Activated naive CD8-positive, alpha-beta T cell treated with anti-CD3 and anti-CD28 coated beads for 36 hours (primary cell): ENCODE measurements at regions not wholly inside any gene's neighbourhood (a gene's known extent, or its start where the extent isn't known, plus 50 kb on each side); places are given as distances from the start of the nearest gene placed in this dataset.

Experiments
- DNase-seq: peaks from one replicate; pipeline ENCODE4 v3.0.0; 2021
- H3K27ac Mint-ChIP-seq: one replicate; pipeline ENCODE4 v1.8.0; 2022; ENCODE audit warnings: mild to moderate bottlenecking, moderate library complexity, mixed read lengths
- H3K27me3 Mint-ChIP-seq: one replicate; pipeline ENCODE4 v1.8.0; 2022; ENCODE audit warnings: mild to moderate bottlenecking, mixed read lengths
- H3K36me3 Mint-ChIP-seq: one replicate; pipeline ENCODE4 v1.8.0; 2021; ENCODE audit warnings: mild to moderate bottlenecking, mixed read lengths
- H3K4me1 Mint-ChIP-seq: one replicate; pipeline ENCODE4 v1.8.0; 2021; ENCODE audit warnings: mixed read lengths
- H3K4me3 Mint-ChIP-seq: one replicate; pipeline ENCODE4 v1.8.0; 2022; ENCODE audit warnings: mild to moderate bottlenecking, moderate library complexity, mixed read lengths
- H3K9me3 Mint-ChIP-seq: one replicate; pipeline ENCODE4 v1.8.0; 2022; ENCODE audit warnings: mixed read lengths

DNA sequence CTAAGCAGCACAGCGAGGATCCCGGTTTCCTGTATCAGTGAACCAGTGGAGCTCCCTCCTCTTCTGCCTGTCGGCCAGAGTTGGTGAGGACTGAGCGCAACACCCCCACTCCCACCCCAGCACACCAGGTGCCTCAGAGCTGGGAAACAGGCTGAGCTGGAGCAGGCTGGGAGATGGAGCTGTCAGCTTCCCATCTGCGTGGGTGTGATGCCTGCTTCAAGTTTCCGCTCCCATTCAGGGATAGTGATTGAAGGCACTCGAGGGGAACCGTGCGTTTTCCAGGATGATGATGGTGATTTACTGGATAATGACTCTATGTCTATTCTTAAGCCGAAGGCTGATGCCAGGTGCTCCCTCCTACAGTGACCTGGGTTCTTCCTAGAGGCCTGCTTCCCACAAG is 144.5 kb downstream of the TMEM132E start:
- no peaks in the 10 kb centered on the region for H3K4me1 Mint-ChIP-seq
- no peak for DNase-seq
- no peaks in the 10 kb centered on the region for H3K36me3 Mint-ChIP-seq
- H3K27ac Mint-ChIP-seq = no peak overlapping the region
- H3K27me3 Mint-ChIP-seq = peaks cover 3% of the 10 kb centered on the region
- no peak overlapping the region for H3K4me3 Mint-ChIP-seq
- H3K9me3 Mint-ChIP-seq = no peaks in the 10 kb centered on the region

- no peaks in the 10 kb centered on the region for H3K4me1 Mint-ChIP-seq
- H3K4me3 Mint-ChIP-seq = no peak overlapping the region
- H3K27me3 Mint-ChIP-seq = peaks cover 3% of the 10 kb centered on the region
- DNase-seq = no peak
- H3K27ac Mint-ChIP-seq = no peak overlapping the region
- no peaks in the 10 kb centered on the region for H3K36me3 Mint-ChIP-seq
- H3K9me3 Mint-ChIP-seq = no peaks in the 10 kb centered on the region
Observed at GRCh38 chr17:34721326-34721725, 141.9 kb downstream of the TMEM132E start.

DNA sequence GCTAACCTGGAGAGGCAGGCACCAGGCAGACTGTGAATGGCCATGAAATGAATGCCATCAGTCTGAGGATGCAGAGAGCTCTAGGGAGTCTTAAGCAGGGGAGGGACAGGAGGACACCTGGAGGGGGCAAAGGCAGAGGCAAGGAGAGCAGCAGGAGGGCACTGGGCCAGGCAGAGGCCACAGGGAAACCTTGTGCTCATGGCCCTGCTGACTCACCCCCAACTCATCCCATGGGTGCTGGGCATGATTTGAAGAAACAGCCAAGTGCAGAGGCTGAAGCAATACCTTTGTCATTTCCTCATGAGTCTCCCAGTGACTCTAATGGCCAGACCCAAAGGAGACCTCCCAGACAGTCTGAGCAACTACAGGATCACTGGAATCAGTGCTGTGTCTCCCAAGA is 141.4 kb downstream of the TMEM132E start:
- Mint-ChIP-seq H3K27ac (no peak overlapping the region), H3K9me3 (no peaks in the 10 kb centered on the region), H3K27me3 (peaks cover 3% of the 10 kb centered on the region), H3K4me3 (no peak overlapping the region), H3K4me1 (no peaks in the 10 kb centered on the region), H3K36me3 (no peaks in the 10 kb centered on the region)
- DNase-seq = no peak

DNA sequence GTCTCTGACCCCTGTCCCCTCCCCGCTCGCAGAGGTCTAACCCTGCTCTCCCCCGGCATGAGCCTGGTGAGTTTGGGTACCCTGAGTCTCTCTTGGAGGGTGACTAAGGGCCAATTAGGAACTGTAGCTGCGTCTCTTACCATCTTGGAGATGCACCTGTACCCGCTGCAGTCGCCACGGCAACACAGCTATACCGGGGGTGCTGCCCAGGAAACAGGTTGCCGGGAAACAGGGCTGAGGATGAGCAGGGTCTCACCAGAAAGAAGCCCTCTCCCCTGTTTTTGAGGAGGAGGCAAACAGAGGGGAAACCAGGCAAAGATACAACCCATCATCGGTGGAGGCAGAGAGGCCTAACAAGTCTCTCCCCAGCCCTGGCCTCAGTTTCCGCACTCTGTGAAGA is 140.2 kb downstream of the TMEM132E start:
- H3K9me3 Mint-ChIP-seq = no peaks in the 10 kb centered on the region
- H3K27me3 Mint-ChIP-seq = peaks cover 3% of the 10 kb centered on the region
- no peak overlapping the region for H3K27ac Mint-ChIP-seq
- DNase-seq = no peak
- no peaks in the 10 kb centered on the region for H3K4me1 Mint-ChIP-seq
- no peak overlapping the region for H3K4me3 Mint-ChIP-seq
- H3K36me3 Mint-ChIP-seq = no peaks in the 10 kb centered on the region

DNA sequence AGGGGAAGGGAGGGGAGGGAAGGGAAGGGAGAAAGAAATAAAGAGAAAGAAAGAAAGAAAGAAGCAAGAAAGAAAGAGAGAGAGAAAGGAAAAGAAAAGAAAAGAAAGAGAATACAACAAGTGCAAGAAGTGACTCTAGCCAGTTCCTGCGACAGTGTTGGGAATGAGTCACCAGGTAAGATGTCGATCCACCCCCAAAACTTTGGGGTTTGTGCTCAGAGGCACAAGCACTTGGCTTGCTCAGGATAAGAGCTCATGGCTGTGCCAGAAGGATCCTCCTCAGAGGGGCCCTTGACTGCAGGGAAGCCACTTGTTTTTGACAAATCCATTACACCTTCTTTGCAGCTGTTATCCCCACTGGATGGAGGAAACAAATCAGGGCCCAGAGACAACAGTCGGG is 137.7 kb downstream of the TMEM132E start:
- H3K27me3 Mint-ChIP-seq = peaks cover 3% of the 10 kb centered on the region
- DNase-seq = no peak
- H3K4me3 Mint-ChIP-seq = no peak overlapping the region
- no peaks in the 10 kb centered on the region for H3K4me1 Mint-ChIP-seq
- no peaks in the 10 kb centered on the region for H3K9me3 Mint-ChIP-seq
- no peaks in the 10 kb centered on the region for H3K36me3 Mint-ChIP-seq
- no peak overlapping the region for H3K27ac Mint-ChIP-seq

DNA sequence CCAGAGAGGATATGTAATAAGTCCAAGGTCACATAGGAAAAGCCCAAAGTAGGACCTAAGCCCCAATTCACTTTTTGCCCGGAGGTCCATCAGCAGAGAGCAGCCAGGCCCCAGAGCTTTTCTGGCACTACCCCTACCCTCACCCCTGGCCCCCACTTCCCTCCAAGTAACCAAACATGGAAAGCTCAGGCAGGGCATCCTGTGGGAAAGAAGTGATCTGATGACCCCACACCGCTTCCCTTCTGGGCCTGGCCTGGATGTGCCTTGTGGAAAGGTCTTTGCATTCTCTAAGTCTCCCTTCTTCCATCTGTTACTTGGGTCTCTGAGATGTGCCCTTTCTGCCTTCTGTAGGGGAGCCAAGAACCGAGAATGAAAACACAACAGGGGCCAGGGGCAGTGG is 136.9 kb downstream of the TMEM132E start:
- H3K4me1 Mint-ChIP-seq = no peaks in the 10 kb centered on the region

GRCh38 chr17:34715504-34715903 is 136.1 kb downstream of the TMEM132E start:
- H3K27ac Mint-ChIP-seq = no peak overlapping the region
- H3K4me1 Mint-ChIP-seq = no peaks in the 10 kb centered on the region
- peaks cover 2% of the 10 kb centered on the region for H3K27me3 Mint-ChIP-seq
- no peak for DNase-seq
- H3K9me3 Mint-ChIP-seq = no peaks in the 10 kb centered on the region
- H3K4me3 Mint-ChIP-seq = no peak overlapping the region
- no peaks in the 10 kb centered on the region for H3K36me3 Mint-ChIP-seq

More for the DNA sequence above, 136.9 kb downstream of the TMEM132E start:
- no peak overlapping the region for H3K27ac Mint-ChIP-seq
- H3K36me3 Mint-ChIP-seq = no peaks in the 10 kb centered on the region
- no peaks in the 10 kb centered on the region for H3K9me3 Mint-ChIP-seq
- H3K27me3 Mint-ChIP-seq = peaks cover 3% of the 10 kb centered on the region
- H3K4me3 Mint-ChIP-seq = no peak overlapping the region
- no peak for DNase-seq

DNA sequence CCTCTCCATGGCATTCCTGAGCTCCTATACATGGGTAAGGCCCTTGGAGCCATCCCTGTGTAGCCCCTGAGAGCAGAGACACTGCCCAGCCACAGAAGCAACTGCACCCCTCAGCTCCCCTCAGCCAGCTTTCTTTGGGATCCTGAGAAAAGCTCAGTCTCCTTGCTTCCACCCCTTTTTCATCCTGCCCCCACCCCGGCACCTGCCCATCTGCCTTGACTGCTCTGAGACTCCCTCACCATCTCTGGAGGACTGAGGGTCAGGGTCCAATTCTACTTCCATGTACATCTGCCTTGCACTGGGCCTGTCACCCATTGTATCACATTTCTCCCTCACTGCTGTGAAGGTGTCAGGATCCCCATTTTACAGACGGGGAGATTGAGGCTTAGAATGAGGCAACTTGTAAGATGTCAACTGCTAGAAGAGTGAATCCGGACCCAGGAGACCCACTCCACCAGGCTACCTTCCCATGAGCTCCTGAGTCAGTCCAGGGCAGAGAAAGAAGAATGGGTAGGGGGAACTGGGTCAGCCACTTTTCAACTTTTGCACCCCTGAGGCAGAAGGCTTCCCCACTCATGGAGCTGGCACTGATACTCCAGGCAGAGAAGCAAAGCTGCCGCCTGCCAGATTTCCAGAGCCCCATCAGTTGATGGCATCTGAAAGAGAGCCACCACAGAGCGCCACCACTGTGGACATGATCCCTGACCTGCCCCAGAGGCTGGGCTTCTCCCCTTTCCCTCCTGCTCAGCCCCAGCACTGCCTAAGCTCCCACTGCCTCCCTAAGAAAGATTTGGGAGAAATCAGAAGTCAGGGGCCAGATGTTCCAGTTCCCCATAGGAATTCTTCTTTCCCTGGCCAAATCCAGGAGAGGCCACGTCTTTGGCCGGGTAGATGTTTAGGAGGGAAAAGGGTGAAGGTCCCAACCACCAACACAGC is 135.4 kb downstream of the TMEM132E start:
- Mint-ChIP-seq H3K27ac (no peak overlapping the region), H3K9me3 (no peaks in the 10 kb centered on the region), H3K4me3 (no peak overlapping the region), H3K4me1 (no peaks in the 10 kb centered on the region), H3K27me3 (no peaks in the 10 kb centered on the region), H3K36me3 (no peaks in the 10 kb centered on the region)
- no peak for DNase-seq

DNA sequence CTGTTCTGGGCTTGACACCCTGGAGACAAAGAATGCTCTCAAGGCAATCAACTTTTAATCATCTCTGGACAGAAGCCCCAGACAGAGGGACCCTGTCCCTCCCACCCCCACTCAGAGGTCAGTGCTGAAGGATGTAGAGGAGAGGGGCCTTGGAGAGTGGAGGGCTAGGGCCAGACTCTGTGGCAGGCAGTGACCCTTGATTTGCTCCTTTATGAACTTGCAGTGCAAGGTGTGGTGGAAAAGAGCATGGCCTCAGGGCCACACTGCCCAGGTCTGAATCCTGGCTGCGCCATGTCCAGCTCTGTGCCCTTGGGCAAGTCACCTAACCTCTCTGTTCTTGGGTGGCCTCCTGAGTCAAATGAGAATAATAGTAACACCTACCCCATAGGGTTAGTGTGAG is 134.3 kb downstream of the TMEM132E start:
- Mint-ChIP-seq H3K36me3 (no peaks in the 10 kb centered on the region), H3K27ac (no peak overlapping the region), H3K4me1 (no peaks in the 10 kb centered on the region), H3K9me3 (no peaks in the 10 kb centered on the region), H3K4me3 (no peak overlapping the region), H3K27me3 (no peaks in the 10 kb centered on the region)
- no peak for DNase-seq

- H3K4me3 Mint-ChIP-seq = no peak overlapping the region
- no peak overlapping the region for H3K27ac Mint-ChIP-seq
- H3K27me3 Mint-ChIP-seq = peaks cover 2% of the 10 kb centered on the region
Observed at GRCh38 chr17:34712481-34713195, 133.3 kb downstream of the TMEM132E start.

GRCh38 chr17:34711646-34712045 is 132.3 kb downstream of the TMEM132E start:
- Mint-ChIP-seq H3K4me1 (no peaks in the 10 kb centered on the region), H3K27me3 (peaks cover 7% of the 10 kb centered on the region), H3K36me3 (no peaks in the 10 kb centered on the region), H3K27ac (no peak overlapping the region), H3K9me3 (no peaks in the 10 kb centered on the region), H3K4me3 (no peak overlapping the region)
- DNase-seq = no peak

More at GRCh38 chr17:34712481-34713195, 133.3 kb downstream of the TMEM132E start:
- H3K9me3 Mint-ChIP-seq = no peaks in the 10 kb centered on the region
- H3K4me1 Mint-ChIP-seq = no peaks in the 10 kb centered on the region
- no peaks in the 10 kb centered on the region for H3K36me3 Mint-ChIP-seq
- no peak for DNase-seq

DNA sequence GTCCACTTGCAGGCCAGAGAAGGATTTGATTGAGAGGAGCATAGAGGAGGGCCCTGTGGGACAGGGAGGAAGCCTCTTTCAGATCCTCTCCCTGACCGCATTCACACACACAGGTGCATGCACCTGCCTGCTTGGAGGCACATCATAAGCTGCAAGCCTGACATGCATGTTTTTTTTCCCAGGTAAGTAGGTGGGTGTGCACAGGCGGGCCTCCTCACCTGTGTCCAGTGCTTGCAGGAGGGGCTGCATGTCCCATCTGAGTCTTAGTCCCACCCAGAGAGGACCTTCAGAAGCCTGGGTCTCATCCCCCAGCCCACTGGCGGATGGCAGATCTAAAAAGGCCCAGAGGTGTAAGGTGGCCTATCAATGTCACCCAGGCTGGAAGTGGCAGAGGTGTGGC is 130.8 kb downstream of the TMEM132E start:
- no peak overlapping the region for H3K27ac Mint-ChIP-seq
- no peak for DNase-seq
- peaks cover 17% of the 10 kb centered on the region for H3K27me3 Mint-ChIP-seq
- no peaks in the 10 kb centered on the region for H3K4me1 Mint-ChIP-seq
- H3K36me3 Mint-ChIP-seq = no peaks in the 10 kb centered on the region
- no peaks in the 10 kb centered on the region for H3K9me3 Mint-ChIP-seq
- no peak overlapping the region for H3K4me3 Mint-ChIP-seq

GRCh38 chr17:34709158-34709754 is 129.9 kb downstream of the TMEM132E start:
- H3K27ac Mint-ChIP-seq = no peak overlapping the region
- H3K27me3 Mint-ChIP-seq = peaks cover 27% of the 10 kb centered on the region
- no peak for DNase-seq
- no peaks in the 10 kb centered on the region for H3K36me3 Mint-ChIP-seq
- H3K4me3 Mint-ChIP-seq = no peak overlapping the region
- no peaks in the 10 kb centered on the region for H3K4me1 Mint-ChIP-seq
- H3K9me3 Mint-ChIP-seq = no peaks in the 10 kb centered on the region

DNA sequence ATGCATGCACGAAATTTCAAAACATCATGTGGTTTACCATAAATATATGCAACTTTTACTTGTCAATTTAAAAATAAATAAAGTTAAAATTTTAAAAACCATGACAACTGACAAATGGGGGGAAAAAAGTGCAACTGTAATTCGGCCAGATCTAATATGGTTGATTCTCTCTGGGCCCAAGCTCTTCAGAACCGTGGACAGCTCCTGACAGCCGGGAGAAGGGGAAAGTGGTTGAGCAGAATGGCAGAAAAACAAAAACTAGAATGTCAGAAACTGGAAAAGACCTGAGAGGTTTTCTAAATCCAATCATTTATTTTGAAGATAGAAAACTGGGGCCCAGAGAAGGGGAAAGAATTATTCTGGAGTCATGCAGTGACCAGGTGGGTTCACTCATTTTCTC is 126.6 kb downstream of the TMEM132E start:
- Mint-ChIP-seq H3K9me3 (no peaks in the 10 kb centered on the region), H3K27me3 (peaks cover 32% of the 10 kb centered on the region), H3K27ac (no peak overlapping the region), H3K4me3 (no peak overlapping the region), H3K4me1 (no peaks in the 10 kb centered on the region), H3K36me3 (no peaks in the 10 kb centered on the region)
- DNase-seq = no peak

DNA sequence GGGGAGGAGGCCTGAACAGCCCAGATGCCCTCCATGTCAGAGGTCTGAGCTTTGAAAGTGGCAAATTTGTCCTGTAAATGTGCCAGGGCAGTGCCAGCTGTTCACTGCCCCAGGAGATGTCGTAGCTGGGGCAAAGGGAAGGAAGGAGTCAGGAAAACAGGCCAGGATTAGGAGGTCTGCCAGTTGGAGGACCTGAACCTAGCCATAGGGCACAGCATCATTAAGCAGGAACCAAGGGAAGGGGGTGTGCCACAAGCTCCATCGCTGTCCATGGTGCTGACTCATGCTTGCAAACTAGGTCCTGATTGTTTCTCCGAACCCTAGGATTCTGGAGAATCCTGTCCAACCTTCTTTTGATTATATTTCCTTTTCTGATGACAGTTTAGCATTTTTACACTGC is 124.2 kb downstream of the TMEM132E start:
- DNase-seq = no peak
- Mint-ChIP-seq H3K4me1 (no peaks in the 10 kb centered on the region), H3K27ac (no peak overlapping the region), H3K9me3 (no peaks in the 10 kb centered on the region), H3K36me3 (no peaks in the 10 kb centered on the region), H3K4me3 (no peak overlapping the region), H3K27me3 (peaks cover 32% of the 10 kb centered on the region)
